GM13977 (cell line): ENCODE measurements at regions not wholly inside any gene's neighbourhood (a gene's known extent, or its start where the extent isn't known, plus 50 kb on each side); places are given as distances from the start of the nearest gene placed in this dataset.

ENCODE experiments used
- DNase-seq: peaks from one replicate; pipeline ENCODE4 v3.0.0; 2012; ENCODE audit warnings: low spot score
- CTCF ChIP-seq: IDR thresholded peaks from 2 replicates; pipeline ENCODE4 v1.5.1; 2012; ENCODE audit warnings: mild to moderate bottlenecking, control low read depth; ENCODE audit not compliant: insufficient read depth; ENCODE audit errors: extremely low read depth, missing control alignments
- in situ Hi-C: fragments of 300-500 bp; cut with MboI; formaldehyde crosslinking; loops from one replicate; pipeline ENCODE4 v1.12.0; 2022; ENCODE audit warnings: low sequenced_read_pairs, low pct_unique_long_range_greater_than_20kb, mixed read lengths, inconsistent platforms; ENCODE audit not compliant: unreplicated experiment

- in situ Hi-C loops = loop anchor here (25.0 kb wide), 1 partner anchor 406 kb away; no protein-coding TSS in a partner anchor
- no peak for TF ChIP-seq CTCF
- no peak for DNase-seq
Observed at GRCh38 chr2:120681696-120682288, 53.9 kb upstream of the GLI2 start.

GRCh38 chr2:120682654-120683053 is 53.0 kb upstream of the GLI2 start:
- TF ChIP-seq CTCF = no peak
- in situ Hi-C loops = loop anchor here (25.0 kb wide), 1 partner anchor 405 kb away; no protein-coding TSS in a partner anchor
- DNase-seq = no peak

- in situ Hi-C loops = loop anchor here (25.0 kb wide), 1 partner anchor 404 kb away; no protein-coding TSS in a partner anchor
- DNase-seq = no peak
- TF ChIP-seq CTCF = no peak
Observed at GRCh38 chr2:120683081-120683480, 52.6 kb upstream of the GLI2 start.

GRCh38 chr2:120683701-120684100 is 52.0 kb upstream of the GLI2 start:
- in situ Hi-C loops = loop anchor here (25.0 kb wide), 1 partner anchor 404 kb away; no protein-coding TSS in a partner anchor
- no peak for DNase-seq
- TF ChIP-seq CTCF = no peak

- in situ Hi-C loops = loop anchor here (25.0 kb wide), 1 partner anchor 403 kb away; no protein-coding TSS in a partner anchor
- DNase-seq = no peak
- TF ChIP-seq CTCF = no peak
Observed at GRCh38 chr2:120684289-120685065, 51.2 kb upstream of the GLI2 start.

- no peak for DNase-seq
- in situ Hi-C loops = loop anchor here (25.0 kb wide), 1 partner anchor 402 kb away; no protein-coding TSS in a partner anchor
- TF ChIP-seq CTCF = no peak
Observed at GRCh38 chr2:120685066-120685973, 50.3 kb upstream of the GLI2 start.
